K562 (cell line): ENCODE measurements at regions not wholly inside any gene's neighbourhood (a gene's known extent, or its start where the extent isn't known, plus 50 kb on each side); places are given as distances from the start of the nearest gene placed in this dataset.

Experiments
- ADNP ChIP-seq: fragments of 200-800 bp; sonication (Bioruptor generic); IDR thresholded peaks from 2 replicates; pipeline ENCODE4 v1.6.1; 2016; ENCODE audit warnings: missing genetic modification characterization, missing compliant biosample characterization
- ARID1B ChIP-seq: fragments of 450-650 bp; IDR thresholded peaks from 2 replicates; pipeline ENCODE4 v1.6.1; 2016; ENCODE audit warnings: antibody characterized with exemption, mild to moderate bottlenecking, inconsistent platforms
- CBX8 ChIP-seq: fragments of 200-600 bp; sonication (generic); IDR thresholded peaks from 2 replicates; pipeline ENCODE4 v1.6.1; 2012; ENCODE audit warnings: borderline replicate concordance, mixed run types, low read depth, mild to moderate bottlenecking, moderate library complexity, mixed read lengths, low read length, control low read depth, inconsistent platforms; ENCODE audit not compliant: poor library complexity, severe bottlenecking; ENCODE audit errors: extremely low read depth
- CCAR2 ChIP-seq: fragments of 200-400 bp; formaldehyde crosslinking; IDR thresholded peaks from 2 replicates; pipeline ENCODE4 v1.6.1; 2017; ENCODE audit warnings: mild to moderate bottlenecking, low read depth, low read length
- ELF4 ChIP-seq: fragments of 450-650 bp; formaldehyde crosslinking; IDR thresholded peaks from 2 replicates; pipeline ENCODE4 v1.4.0; 2022; ENCODE audit warnings: missing genetic modification characterization
- ETV5 ChIP-seq: sonication (generic); formaldehyde crosslinking; IDR thresholded peaks from 2 replicates; pipeline ENCODE4 v1.4.0; 2020; ENCODE audit warnings: low read depth, mild to moderate bottlenecking, missing genetic modification reagents
- ILK ChIP-seq: fragments of 450-650 bp; IDR thresholded peaks from 2 replicates; pipeline ENCODE4 v1.6.1; 2016; ENCODE audit warnings: missing genetic modification characterization, low read depth, mild to moderate bottlenecking, missing compliant biosample characterization, moderate library complexity, borderline replicate concordance
- KDM5B ChIP-seq: fragments of 200-600 bp; sonication (generic); IDR thresholded peaks from 2 replicates; pipeline ENCODE4 v1.6.1; 2012; ENCODE audit warnings: low read depth, mild to moderate bottlenecking, moderate library complexity, low read length, control low read depth, inconsistent platforms; ENCODE audit not compliant: insufficient replicate concordance
- MAZ ChIP-seq, 2 experiments: fragments of 450-650 bp in 1 of 2; sonication (generic) in 1 of 2; formaldehyde crosslinking; IDR thresholded peaks in 1 of 2; conservative IDR thresholded peaks in 1 of 2; 2 replicates each; pipeline versions ENCODE4 v1.4.0 to v1.5.0; 2020; ENCODE audit warnings: mild to moderate bottlenecking in 1 of 2, missing genetic modification reagents in 1 of 2
- RBFOX2 ChIP-seq: fragments of 200-400 bp; formaldehyde crosslinking; IDR thresholded peaks from 2 replicates; pipeline ENCODE4 v1.6.1; 2017; ENCODE audit warnings: low read depth, mild to moderate bottlenecking, low read length, moderate library complexity
- RCOR1 ChIP-seq, 2 experiments: IDR thresholded peaks; 2 replicates each; pipeline ENCODE4 v1.6.1; 2012; ENCODE audit warnings: low read depth in 2 of 2, low read length in 2 of 2, borderline replicate concordance in 1 of 2, improper control_type of control experiment in 1 of 2
- SP1 ChIP-seq: sonication (generic); formaldehyde crosslinking; IDR thresholded peaks from 2 replicates; pipeline ENCODE4 v1.8.1; 2022; ENCODE audit warnings: mild to moderate bottlenecking, missing genetic modification reagents
- TAF7 ChIP-seq: fragments of 450-650 bp; IDR thresholded peaks from 2 replicates; pipeline ENCODE4 v1.6.1; 2016; ENCODE audit warnings: missing genetic modification characterization, missing compliant biosample characterization
- TBP ChIP-seq: optimal IDR thresholded peaks from 2 replicates; pipeline ENCODE3; 2011; ENCODE audit warnings: low read depth, low read length, improper control_type of control experiment
- TEAD4 ChIP-seq, 2 experiments: sonication (generic) in 1 of 2; formaldehyde crosslinking in 1 of 2; IDR thresholded peaks; 2 replicates each; pipeline versions ENCODE4 v1.6.1 to v1.8.0; 2012 to 2022; ENCODE audit warnings: borderline replicate concordance in 1 of 2, inconsistent platforms in 1 of 2, low read length in 1 of 2, mild to moderate bottlenecking in 1 of 2, missing genetic modification reagents in 1 of 2
- ZNF143 ChIP-seq: sonication (generic); formaldehyde crosslinking; IDR thresholded peaks from 2 replicates; pipeline ENCODE4 v1.9.0; 2022; ENCODE audit warnings: mild to moderate bottlenecking, missing genetic modification reagents
- ZNF263 ChIP-seq: sonication (generic); formaldehyde crosslinking; IDR thresholded peaks from 2 replicates; pipeline ENCODE4 v1.8.0; 2022; ENCODE audit warnings: mild to moderate bottlenecking, missing genetic modification reagents, borderline replicate concordance
- ZNF436 ChIP-seq: fragments of 250-450, 450-650 bp; sonication (Bioruptor Pico); formaldehyde crosslinking; IDR thresholded peaks from 2 replicates; pipeline ENCODE4 v1.7.0; 2020; ENCODE audit warnings: mild to moderate bottlenecking
- ZNF551 ChIP-seq: fragments of 250-450 bp; sonication (Bioruptor Pico); IDR thresholded peaks from 2 replicates; pipeline ENCODE4 v1.5.0; 2021; ENCODE audit warnings: mild to moderate bottlenecking, moderate library complexity
- TF ChIP-seq, protein P1 (sequence below), 2 experiments: fragments of 200-800 bp in 1 of 2; sonication (Bioruptor generic) in 1 of 2; sonication (generic) in 1 of 2; formaldehyde crosslinking in 1 of 2; IDR thresholded peaks in 1 of 2; conservative IDR thresholded peaks in 1 of 2; 2 replicates each; pipeline versions ENCODE4 v1.5.0 to v1.6.1; 2016 to 2020; ENCODE audit warnings: missing compliant biosample characterization in 1 of 2, missing genetic modification characterization in 1 of 2, missing genetic modification reagents in 1 of 2
- TF ChIP-seq, protein P2 (sequence below), 3 experiments: IDR thresholded peaks in 2 of 3; conservative IDR thresholded peaks in 1 of 3; 2 replicates each; pipeline ENCODE4 v1.5.1; 2011 to 2012; ENCODE audit warnings: low read length in 3 of 3, mild to moderate bottlenecking in 3 of 3, control low read depth in 2 of 3, improper control_type of control experiment in 1 of 3, inconsistent platforms in 1 of 3, low read depth in 1 of 3, mixed read lengths in 1 of 3, moderate library complexity in 1 of 3; ENCODE audit not compliant: insufficient read depth in 2 of 3
- TF ChIP-seq, protein P3 (sequence below): sonication (generic); formaldehyde crosslinking; IDR thresholded peaks from 2 replicates; pipeline ENCODE4 v1.9.0; 2022; ENCODE audit warnings: mild to moderate bottlenecking, missing genetic modification reagents

DNA sequence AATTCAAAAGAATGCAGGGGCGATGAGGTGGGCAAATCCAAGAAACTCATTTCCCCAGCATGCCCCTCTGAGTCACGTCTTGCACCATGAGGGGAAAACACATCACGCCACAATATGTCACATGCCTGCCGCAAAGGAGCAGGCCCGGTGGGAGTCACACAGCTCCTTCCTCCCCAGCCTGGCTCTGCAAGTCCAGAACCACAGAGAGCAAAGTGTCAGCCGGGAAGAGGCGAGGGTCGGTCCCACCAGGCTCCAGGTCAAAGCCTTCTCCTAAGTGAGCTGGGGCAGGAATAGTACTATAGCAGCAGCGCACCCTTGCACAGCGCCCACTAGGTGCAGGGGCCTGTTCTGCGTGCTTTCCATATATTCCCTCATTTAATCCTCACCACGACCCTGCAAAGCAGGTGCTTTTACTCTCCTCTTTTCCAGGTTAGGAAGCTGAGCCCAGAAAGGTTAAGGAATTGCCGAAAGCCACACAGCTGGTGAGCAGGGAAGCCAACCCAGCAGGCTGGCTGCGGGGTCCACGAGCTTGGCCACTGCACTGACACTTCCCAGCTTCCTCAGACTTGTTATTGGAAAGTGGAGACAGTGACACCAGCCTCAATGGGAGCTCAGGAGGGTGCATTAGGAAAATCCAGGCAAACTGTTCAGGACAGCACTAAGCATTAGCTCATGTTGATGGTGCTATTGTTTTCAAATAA, 94.0 kb upstream of the ZMIZ1 start (continued):
- TF ChIP-seq ZNF143 (CRISPR knock-in tag) (0 out of 2 replicates have a peak, but pooled peaks have one; percentile 34), TBP (peak; percentile 56), TEAD4 (IDR thresholded peaks at IDR 0.05; ENCODE audit: low read length) (peak; percentile 23; the same call in 1 of the 2 replicates), TEAD4 (CRISPR knock-in tag; IDR thresholded peaks at IDR 0.05; ENCODE audit: borderline replicate concordance) (no peak), CBX8 (no peak), ADNP (tag) (no peak), ZNF263 (CRISPR knock-in tag) (no peak; the same call in 1 of the 2 replicates), MAZ (CRISPR knock-in tag; conservative IDR thresholded peaks at IDR 0.05 in 1 of 2, IDR thresholded peaks at IDR 0.05 in 1 of 2) (peak; percentile 52; a peak in 3 of 4 replicates), ZNF551 (no peak), TAF7 (tag) (peak; percentile 73; the same call in 1 of the 2 replicates), KDM5B (peak; percentile 22), SP1 (CRISPR knock-in tag) (peak; percentile 37), RBFOX2 (peak; percentile 64), CCAR2 (no peak), ELF4 (CRISPR knock-in tag) (no peak), RCOR1 (IDR thresholded peaks at IDR 0.05; ENCODE audit: borderline replicate concordance in 1 of 2, low read depth in 2 of 2, low read length in 2 of 2) (peak in 1 of 2 experiments; percentile 75; a peak in 2 of 4 replicates), ILK (tag) (no peak), ZNF436 (CRISPR knock-in tag) (no peak), ETV5 (0 out of 2 replicates have a peak, but pooled peaks have one; percentile 20), ARID1B (peak; percentile 36; the same call in 1 of the 2 replicates)
- TF ChIP-seq, protein P1, sequence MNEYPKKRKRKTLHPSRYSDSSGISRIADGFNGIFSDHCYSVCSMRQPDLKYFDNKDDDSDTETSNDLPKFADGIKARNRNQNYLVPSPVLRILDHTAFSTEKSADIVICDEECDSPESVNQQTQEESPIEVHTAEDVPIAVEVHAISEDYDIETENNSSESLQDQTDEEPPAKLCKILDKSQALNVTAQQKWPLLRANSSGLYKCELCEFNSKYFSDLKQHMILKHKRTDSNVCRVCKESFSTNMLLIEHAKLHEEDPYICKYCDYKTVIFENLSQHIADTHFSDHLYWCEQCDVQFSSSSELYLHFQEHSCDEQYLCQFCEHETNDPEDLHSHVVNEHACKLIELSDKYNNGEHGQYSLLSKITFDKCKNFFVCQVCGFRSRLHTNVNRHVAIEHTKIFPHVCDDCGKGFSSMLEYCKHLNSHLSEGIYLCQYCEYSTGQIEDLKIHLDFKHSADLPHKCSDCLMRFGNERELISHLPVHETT (CRISPR knock-in tag; conservative IDR thresholded peaks at IDR 0.05 in 1 of 2, IDR thresholded peaks at IDR 0.05 in 1 of 2): 0 out of 4 replicates have a peak, but pooled peaks of 1 of the 2 experiments have one; percentile 39
- TF ChIP-seq, protein P2, sequence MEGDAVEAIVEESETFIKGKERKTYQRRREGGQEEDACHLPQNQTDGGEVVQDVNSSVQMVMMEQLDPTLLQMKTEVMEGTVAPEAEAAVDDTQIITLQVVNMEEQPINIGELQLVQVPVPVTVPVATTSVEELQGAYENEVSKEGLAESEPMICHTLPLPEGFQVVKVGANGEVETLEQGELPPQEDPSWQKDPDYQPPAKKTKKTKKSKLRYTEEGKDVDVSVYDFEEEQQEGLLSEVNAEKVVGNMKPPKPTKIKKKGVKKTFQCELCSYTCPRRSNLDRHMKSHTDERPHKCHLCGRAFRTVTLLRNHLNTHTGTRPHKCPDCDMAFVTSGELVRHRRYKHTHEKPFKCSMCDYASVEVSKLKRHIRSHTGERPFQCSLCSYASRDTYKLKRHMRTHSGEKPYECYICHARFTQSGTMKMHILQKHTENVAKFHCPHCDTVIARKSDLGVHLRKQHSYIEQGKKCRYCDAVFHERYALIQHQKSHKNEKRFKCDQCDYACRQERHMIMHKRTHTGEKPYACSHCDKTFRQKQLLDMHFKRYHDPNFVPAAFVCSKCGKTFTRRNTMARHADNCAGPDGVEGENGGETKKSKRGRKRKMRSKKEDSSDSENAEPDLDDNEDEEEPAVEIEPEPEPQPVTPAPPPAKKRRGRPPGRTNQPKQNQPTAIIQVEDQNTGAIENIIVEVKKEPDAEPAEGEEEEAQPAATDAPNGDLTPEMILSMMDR (IDR thresholded peaks at IDR 0.05 in 2 of 3, conservative IDR thresholded peaks at IDR 0.05 in 1 of 3; ENCODE audit: insufficient read depth in 2 of 3, low read depth in 1 of 3, low read length in 3 of 3): peak; percentile 87 to 99 (median 95)
- TF ChIP-seq, protein P3, sequence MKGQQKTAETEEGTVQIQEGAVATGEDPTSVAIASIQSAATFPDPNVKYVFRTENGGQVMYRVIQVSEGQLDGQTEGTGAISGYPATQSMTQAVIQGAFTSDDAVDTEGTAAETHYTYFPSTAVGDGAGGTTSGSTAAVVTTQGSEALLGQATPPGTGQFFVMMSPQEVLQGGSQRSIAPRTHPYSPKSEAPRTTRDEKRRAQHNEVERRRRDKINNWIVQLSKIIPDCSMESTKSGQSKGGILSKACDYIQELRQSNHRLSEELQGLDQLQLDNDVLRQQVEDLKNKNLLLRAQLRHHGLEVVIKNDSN (CRISPR knock-in tag): peak; percentile 78
